ENCODE measurements at regions not wholly inside any gene's neighbourhood (a gene's known extent, or its start where the extent isn't known, plus 50 kb on each side); places are given as distances from the start of the nearest gene placed in this dataset.
"Not testable (repeated sequence)": the region's sequence is repeated elsewhere in the genome, so short reads cannot be mapped to it uniquely, and the experiment has no call there.

DNA sequence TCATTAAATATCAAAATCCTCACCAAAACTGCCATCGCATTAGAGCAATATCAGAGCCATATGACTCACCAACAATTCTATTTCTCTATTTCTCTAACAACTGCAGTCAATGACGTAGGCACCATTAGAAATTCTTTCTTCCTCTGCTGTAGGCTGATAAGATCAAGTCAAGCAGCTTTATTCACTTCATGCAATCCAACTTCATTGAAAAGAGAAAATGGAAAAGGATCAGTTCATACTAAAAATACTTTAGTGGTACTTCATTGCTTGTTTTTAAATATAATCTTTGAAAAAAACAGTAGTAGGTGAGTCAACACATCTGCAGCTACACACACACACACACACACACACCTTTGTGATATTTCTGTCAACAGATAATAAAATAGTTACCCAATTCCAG, 345.3 kb upstream of the TENM3 start:
- TF ChIP-seq, protein P1, sequence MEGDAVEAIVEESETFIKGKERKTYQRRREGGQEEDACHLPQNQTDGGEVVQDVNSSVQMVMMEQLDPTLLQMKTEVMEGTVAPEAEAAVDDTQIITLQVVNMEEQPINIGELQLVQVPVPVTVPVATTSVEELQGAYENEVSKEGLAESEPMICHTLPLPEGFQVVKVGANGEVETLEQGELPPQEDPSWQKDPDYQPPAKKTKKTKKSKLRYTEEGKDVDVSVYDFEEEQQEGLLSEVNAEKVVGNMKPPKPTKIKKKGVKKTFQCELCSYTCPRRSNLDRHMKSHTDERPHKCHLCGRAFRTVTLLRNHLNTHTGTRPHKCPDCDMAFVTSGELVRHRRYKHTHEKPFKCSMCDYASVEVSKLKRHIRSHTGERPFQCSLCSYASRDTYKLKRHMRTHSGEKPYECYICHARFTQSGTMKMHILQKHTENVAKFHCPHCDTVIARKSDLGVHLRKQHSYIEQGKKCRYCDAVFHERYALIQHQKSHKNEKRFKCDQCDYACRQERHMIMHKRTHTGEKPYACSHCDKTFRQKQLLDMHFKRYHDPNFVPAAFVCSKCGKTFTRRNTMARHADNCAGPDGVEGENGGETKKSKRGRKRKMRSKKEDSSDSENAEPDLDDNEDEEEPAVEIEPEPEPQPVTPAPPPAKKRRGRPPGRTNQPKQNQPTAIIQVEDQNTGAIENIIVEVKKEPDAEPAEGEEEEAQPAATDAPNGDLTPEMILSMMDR (conservative IDR thresholded peaks at IDR 0.05; ENCODE audit: low read length): no peak
- DNase-seq (ENCODE audit: low read depth): peak; percentile 78
- no peak overlapping the region for H3K4me3 ChIP-seq (ENCODE audit: low read length)

DNA sequence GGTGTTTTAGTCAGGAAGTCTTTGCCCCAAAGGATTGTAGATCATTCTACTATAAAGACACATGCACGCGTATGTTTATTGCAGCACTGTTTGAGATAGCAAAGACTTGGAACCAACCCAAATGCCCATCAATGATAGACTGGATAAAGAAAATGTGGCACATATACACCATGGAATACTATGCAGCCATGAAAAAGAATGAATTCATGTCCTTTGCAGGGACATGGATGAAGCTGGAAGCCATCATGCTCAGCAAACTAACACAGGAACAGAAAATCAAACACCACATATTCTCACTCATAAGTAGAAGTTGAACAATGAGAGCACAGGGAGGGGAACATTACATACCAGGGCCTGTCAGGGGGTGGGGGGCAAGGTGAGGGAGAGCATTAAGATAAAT, 340.8 kb upstream of the TENM3 start:
- H3K4me3 ChIP-seq (ENCODE audit: low read length); DNase-seq (ENCODE audit: low read depth): not testable (repeated sequence)

DNA sequence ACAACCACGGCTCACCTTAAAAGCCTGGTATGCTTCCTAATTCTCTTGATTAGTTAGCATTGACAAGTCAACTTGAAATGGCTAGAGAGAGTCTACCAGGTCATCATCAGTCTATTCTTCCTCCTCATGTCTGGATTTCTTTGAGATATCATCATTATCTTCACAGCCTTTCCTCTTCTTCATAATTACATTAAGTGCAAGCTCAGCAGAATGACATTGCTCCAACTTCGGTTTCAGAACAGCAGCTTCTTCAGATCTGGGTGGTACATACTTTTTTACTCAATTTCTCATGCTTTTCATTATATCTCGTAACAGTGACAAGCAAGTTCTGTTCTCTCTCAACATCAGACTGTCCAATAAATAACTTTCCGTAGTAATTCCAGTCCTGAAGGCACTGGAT, 337.5 kb upstream of the TENM3 start:
- TF ChIP-seq, protein P1 (conservative IDR thresholded peaks at IDR 0.05; ENCODE audit: low read length): no peak
- no peak for DNase-seq (ENCODE audit: low read depth)
- H3K4me3 ChIP-seq (ENCODE audit: low read length): no peak overlapping the region

DNA sequence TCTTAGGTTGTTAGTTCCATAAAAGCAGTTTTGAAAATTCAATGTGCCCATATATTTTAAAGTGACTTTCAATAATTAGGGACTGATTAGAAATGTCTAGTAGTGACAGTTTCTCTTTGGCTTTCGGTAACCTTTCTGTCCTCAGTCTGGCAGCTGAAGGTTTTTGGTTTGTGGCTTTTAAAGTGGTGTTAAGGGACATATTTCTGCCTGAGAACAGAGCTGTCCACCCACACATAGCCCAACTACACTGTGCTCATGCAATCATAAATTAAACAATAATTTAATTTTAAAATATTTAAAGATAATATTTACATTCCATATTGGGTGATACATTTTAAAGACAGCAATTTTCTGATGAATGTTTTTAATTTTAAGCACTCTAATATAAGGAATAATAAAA, 335.0 kb upstream of the TENM3 start:
- DNase-seq (ENCODE audit: low read depth): peak; percentile 1
- no peak overlapping the region for H3K4me3 ChIP-seq (ENCODE audit: low read length)
- TF ChIP-seq, protein P1 (conservative IDR thresholded peaks at IDR 0.05; ENCODE audit: low read length): no peak

DNA sequence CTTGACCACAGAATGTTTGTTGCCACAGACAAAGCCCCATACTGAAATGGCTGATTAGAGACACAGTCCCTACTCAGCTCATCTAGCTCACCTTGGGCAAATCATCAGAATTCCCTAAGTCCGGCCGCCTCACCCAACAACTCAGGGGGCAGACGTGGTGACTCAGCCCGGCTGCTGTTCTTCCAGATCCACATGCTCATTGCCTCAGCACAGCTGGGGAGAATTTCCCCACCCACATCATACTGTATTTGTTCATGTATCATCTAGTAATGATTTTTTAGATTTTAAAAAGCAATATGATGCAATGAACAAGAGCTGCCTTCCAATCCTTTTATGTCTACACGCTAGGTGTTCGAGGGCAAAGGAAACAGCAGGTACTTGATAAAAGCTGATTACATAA, 333.8 kb upstream of the TENM3 start:
- TF ChIP-seq, protein P1 (conservative IDR thresholded peaks at IDR 0.05; ENCODE audit: low read length): no peak
- no peak overlapping the region for H3K4me3 ChIP-seq (ENCODE audit: low read length)
- peak; percentile 74 for DNase-seq (ENCODE audit: low read depth)

DNA sequence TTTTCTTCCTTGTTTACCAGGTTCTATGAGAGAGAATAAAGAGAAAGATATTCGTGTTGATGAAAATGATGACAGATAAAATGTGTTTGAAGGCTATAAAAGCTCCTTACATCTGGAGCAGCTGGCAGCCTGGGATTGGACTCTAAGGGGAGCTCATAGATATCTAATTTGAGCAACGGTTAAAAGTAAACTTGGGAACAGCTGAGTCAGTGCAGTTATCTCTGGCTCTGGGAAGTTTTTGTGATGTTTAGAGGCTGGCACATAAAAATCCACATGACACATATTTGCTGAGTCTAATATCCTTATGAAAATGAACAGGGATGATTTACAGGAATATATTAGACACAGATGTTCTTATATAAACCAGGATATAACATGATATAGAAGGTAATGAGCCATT, 331.8 kb upstream of the TENM3 start:
- peak; percentile 26 for DNase-seq (ENCODE audit: low read depth)
- TF ChIP-seq, protein P1 (conservative IDR thresholded peaks at IDR 0.05; ENCODE audit: low read length): 0 out of 2 replicates have a peak, but pooled peaks have one; percentile 4
- H3K4me3 ChIP-seq (ENCODE audit: low read length): no peak overlapping the region

DNA sequence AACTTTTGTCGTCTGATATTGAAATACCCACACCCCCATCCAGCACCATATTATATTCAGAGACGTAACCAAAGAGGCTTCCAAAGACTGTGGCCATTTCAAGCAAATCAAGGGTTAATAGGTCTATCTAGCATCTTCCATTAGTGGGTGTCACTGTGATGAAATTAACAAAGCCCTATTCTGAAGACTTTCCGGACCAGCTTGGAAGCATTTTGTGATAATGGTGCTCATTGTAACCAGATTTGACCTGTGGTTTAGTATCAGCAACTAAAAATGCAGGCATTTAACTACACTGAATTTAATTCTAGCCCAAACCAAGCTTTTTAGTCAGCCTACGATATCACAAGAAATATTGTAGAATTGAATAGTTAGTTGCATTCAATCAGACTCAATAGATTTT, 309.7 kb upstream of the TENM3 start:
- TF ChIP-seq, protein P1 (conservative IDR thresholded peaks at IDR 0.05; ENCODE audit: low read length): no peak
- no peak for DNase-seq (ENCODE audit: low read depth)
- no peak overlapping the region for H3K4me3 ChIP-seq (ENCODE audit: low read length)

DNA sequence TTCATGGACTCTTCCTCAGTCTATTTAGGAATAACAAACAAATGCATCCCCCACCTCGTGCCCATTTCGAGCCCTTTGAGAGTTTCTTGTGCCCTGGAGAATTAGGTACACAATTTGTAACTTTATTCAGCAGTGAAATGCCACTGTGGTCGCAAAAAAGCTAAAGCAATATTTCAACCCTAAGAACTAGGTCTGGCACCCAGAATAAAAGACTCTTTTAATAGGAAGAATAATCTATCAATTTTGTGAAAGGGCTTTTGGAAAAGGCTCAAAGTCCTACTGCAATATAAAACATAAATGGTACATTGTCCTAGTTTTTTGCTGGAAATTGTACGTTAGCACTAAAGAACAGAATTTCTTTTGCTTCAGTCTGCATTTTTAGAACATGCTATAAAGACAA, 304.6 kb upstream of the TENM3 start:
- H3K4me3 ChIP-seq (ENCODE audit: low read length): no peak overlapping the region
- DNase-seq (ENCODE audit: low read depth): no peak
- TF ChIP-seq, protein P1 (conservative IDR thresholded peaks at IDR 0.05; ENCODE audit: low read length): no peak
